ENCODE measurements at regions not wholly inside any gene's neighbourhood (a gene's known extent, or its start where the extent isn't known, plus 50 kb on each side); places are given as distances from the start of the nearest gene placed in this dataset.
"Not testable (repeated sequence)": the region's sequence is repeated elsewhere in the genome, so short reads cannot be mapped to it uniquely, and the experiment has no call there.

DNA sequence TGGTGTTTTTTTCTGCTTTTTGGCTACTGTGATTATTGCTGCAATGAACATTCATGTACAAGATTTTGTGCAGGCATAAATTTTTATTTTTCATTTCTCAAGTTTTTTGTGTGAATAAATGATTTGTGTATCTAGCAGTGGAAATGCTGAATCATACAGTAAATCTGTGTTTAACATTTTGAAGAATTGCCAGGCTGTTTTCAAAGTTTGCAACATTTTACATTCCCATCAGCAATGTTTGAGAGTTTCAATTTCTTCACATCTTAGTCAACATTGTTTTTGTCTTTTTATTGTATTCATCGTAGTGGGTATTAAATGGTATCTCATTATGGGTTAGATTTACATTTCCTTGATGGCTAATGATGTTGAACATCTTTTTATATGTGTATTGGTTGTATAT lies 98.8 kb upstream of the RBMS1 start:
- no peaks in the 10 kb centered on the region for H3K36me3 ChIP-seq (ENCODE audit: control insufficient read depth, insufficient read depth, low read length)
- no peaks in the 10 kb centered on the region for H3K27me3 ChIP-seq (ENCODE audit: control insufficient read depth, insufficient read depth, low read length)
- H3K9me3 ChIP-seq (ENCODE audit: control insufficient read depth, low read length): no peaks in the 10 kb centered on the region
- no peak overlapping the region for H3K4me3 ChIP-seq (ENCODE audit: low read length)
- H3K4me1 ChIP-seq (ENCODE audit: control insufficient read depth, insufficient read depth, low read length): no peaks in the 10 kb centered on the region
- H3K9ac ChIP-seq (ENCODE audit: low read length): no peak overlapping the region

DNA sequence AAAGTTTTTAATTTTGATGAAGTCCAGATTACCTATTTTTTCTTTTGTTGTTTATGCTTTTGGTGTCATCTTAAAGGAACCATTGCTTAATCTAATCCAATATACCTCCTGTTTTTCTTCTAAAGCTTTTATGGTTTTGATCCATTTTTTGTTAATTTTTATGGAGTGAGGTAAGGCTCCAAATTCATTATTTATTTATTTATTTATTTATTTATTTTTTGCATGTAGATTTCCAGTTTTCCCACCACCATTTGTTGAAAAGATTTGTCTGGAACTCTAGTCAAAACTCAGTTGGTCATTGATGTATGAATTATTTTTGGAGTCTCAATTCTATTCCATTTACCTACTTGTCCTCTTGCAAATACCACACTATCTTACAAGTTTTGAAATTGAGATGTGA lies 99.4 kb upstream of the RBMS1 start:
- Histone ChIP-seq H3K36me3 (ENCODE audit: control insufficient read depth, insufficient read depth, low read length) (no peaks in the 10 kb centered on the region), H3K4me1 (ENCODE audit: control insufficient read depth, insufficient read depth, low read length) (no peaks in the 10 kb centered on the region), H3K27me3 (ENCODE audit: control insufficient read depth, insufficient read depth, low read length) (no peaks in the 10 kb centered on the region), H3K4me3 (ENCODE audit: low read length) (no peak overlapping the region), H3K9ac (ENCODE audit: low read length) (no peak overlapping the region), H3K9me3 (ENCODE audit: control insufficient read depth, low read length) (no peaks in the 10 kb centered on the region)

DNA sequence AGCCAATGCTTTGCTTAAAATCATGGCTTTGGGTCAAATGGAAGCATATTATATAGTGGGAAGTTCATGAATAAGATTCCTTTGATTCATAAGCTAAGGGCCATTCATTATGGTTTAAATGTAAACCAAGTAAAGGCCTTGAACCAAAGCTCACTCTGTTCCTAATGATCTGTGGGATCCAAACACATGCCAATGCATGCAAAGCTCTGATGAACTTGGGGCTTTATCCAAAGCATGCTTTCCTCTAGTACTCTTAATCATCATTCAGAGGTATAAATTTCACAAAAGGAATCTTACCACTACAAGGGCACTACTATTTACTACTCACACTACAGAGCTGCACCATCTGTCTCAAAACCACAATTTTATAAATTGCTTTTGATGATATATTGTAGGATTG lies 102.8 kb upstream of the RBMS1 start:
- Histone ChIP-seq H3K9ac (ENCODE audit: low read length) (no peak overlapping the region), H3K4me1 (ENCODE audit: control insufficient read depth, insufficient read depth, low read length) (peaks cover 8% of the 10 kb centered on the region), H3K36me3 (ENCODE audit: control insufficient read depth, insufficient read depth, low read length) (no peaks in the 10 kb centered on the region), H3K4me3 (ENCODE audit: low read length) (no peak overlapping the region), H3K27me3 (ENCODE audit: control insufficient read depth, insufficient read depth, low read length) (no peaks in the 10 kb centered on the region), H3K9me3 (ENCODE audit: control insufficient read depth, low read length) (no peaks in the 10 kb centered on the region)

DNA sequence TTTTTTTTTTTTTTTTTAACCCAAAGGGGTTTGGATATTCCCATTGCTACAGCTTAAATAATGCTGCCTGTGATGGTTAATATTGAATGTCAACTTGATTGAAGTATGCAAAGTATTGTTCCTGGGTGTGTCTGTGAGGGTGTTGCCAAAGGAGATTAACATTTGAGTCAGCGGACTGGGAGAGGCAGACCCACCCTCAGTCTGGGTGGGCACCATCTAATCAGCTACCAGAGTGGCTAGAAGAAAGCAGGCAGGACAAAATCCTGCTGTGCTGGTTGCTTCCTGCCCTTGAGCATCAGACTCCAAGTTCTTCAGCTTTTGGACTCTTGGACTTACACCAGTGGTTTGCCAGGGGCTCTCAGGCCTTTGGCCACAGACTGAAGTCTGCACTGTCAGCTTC lies 106.8 kb upstream of the RBMS1 start:
- H3K9me3 ChIP-seq (ENCODE audit: control insufficient read depth, low read length); H3K4me3 ChIP-seq (ENCODE audit: low read length); H3K4me1 ChIP-seq (ENCODE audit: control insufficient read depth, insufficient read depth, low read length); H3K9ac ChIP-seq (ENCODE audit: low read length); H3K27me3 ChIP-seq (ENCODE audit: control insufficient read depth, insufficient read depth, low read length); H3K36me3 ChIP-seq (ENCODE audit: control insufficient read depth, insufficient read depth, low read length): not testable (repeated sequence)

DNA sequence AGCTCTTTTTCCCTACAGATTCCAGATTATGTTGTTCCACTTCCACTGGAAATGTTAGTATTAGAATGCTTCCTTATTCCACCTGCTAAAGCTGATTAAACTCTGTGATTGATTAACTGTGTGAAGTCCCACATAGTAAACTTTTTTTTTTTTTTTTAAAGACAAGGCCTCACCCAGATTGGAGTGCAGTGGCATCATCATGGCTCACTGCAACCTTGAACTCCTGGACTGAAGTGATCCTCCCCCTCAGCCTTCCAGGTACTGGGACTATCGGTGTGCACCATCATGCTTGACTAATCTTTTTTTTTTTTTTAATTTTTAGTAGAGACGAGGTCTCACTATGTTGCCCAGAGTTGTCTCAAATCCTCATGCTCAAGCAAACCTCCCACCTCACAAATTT lies 108.5 kb upstream of the RBMS1 start:
- Histone ChIP-seq H3K27me3 (ENCODE audit: control insufficient read depth, insufficient read depth, low read length) (no peaks in the 10 kb centered on the region), H3K9me3 (ENCODE audit: control insufficient read depth, low read length) (no peaks in the 10 kb centered on the region), H3K9ac (ENCODE audit: low read length) (no peak overlapping the region), H3K4me1 (ENCODE audit: control insufficient read depth, insufficient read depth, low read length) (peaks cover 8% of the 10 kb centered on the region), H3K4me3 (ENCODE audit: low read length) (no peak overlapping the region), H3K36me3 (ENCODE audit: control insufficient read depth, insufficient read depth, low read length) (no peaks in the 10 kb centered on the region)

DNA sequence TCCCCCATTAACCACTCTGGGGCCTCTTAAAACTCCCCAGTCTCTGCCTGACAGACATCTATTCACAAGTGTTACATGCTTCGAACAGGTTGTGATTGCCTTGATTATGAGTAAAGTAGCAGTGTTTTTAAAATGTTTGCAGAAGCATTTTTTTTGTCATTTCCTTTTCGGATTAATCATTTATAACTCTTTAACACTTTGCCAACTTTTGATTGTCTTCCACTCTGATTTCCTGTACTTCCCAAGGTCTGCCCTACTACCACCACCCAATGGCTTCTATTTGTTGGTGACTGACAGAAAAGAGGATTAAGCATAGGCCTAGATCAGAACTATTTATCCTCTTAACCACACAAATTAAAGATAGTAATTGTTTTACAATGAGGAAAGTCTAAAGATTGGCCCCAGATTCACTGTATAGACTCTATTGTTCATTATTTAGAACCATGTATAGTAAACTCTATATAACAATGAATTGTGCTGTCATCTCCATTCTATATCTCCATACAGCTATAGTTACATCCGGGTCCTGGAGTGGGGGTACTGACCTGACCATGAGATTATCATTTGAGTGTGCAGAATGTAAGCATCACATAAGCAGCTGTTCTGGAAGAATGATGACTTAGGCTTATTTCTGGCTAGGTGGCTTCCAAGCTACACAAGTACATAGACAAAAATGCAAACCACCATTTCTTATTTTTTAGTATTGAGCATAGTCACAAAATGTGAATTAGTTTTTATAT lies 110.3 kb upstream of the RBMS1 start:
- Histone ChIP-seq H3K27me3 (ENCODE audit: control insufficient read depth, insufficient read depth, low read length) (no peaks in the 10 kb centered on the region), H3K9ac (ENCODE audit: low read length) (no peak overlapping the region), H3K36me3 (ENCODE audit: control insufficient read depth, insufficient read depth, low read length) (no peaks in the 10 kb centered on the region), H3K4me3 (ENCODE audit: low read length) (no peak overlapping the region), H3K9me3 (ENCODE audit: control insufficient read depth, low read length) (no peaks in the 10 kb centered on the region), H3K4me1 (ENCODE audit: control insufficient read depth, insufficient read depth, low read length) (peaks cover 8% of the 10 kb centered on the region)

DNA sequence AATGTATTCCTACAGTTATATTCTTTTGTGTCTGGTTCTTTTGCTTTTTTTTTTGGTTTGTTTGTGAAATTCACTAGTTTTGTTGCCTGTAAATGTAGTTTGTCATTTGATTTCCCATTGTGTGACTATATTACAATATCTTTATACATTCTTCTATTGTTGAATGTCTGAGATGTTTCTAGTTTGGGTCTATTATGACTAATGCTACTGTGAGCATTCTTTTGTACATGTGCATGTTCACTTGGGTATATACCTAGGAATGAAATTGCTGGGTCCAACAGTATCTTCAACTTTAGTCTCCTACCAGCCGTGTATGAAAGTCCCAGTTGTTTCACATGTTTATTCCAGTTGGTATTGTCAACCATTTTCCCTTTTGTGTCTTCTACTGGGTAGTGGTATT lies 112.7 kb upstream of the RBMS1 start:
- no peak overlapping the region for H3K4me3 ChIP-seq (ENCODE audit: low read length)
- no peaks in the 10 kb centered on the region for H3K9me3 ChIP-seq (ENCODE audit: control insufficient read depth, low read length)
- no peak overlapping the region for H3K9ac ChIP-seq (ENCODE audit: low read length)
- H3K4me1 ChIP-seq (ENCODE audit: control insufficient read depth, insufficient read depth, low read length): no peaks in the 10 kb centered on the region
- no peaks in the 10 kb centered on the region for H3K27me3 ChIP-seq (ENCODE audit: control insufficient read depth, insufficient read depth, low read length)
- H3K36me3 ChIP-seq (ENCODE audit: control insufficient read depth, insufficient read depth, low read length): no peaks in the 10 kb centered on the region

DNA sequence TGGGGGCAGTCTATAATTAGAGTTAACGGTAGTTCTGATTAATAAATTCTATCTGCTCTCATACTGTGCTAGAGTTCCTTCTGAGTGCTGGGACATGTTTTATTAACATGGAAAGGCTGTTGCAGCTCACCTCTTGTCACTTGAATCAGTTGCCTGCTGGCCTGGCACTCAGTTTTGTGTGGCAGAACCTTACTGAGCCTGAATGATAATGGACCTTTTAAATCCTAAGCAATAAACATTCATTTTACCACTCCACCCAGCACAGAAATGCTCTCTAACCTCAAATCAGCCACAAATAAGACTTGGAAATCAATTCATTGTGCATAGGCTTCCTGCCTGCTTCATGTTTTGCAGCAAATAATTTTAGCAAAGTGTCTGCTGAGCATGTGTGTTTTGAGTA lies 115.0 kb upstream of the RBMS1 start:
- H3K4me3 ChIP-seq (ENCODE audit: low read length): no peak overlapping the region
- no peaks in the 10 kb centered on the region for H3K9me3 ChIP-seq (ENCODE audit: control insufficient read depth, low read length)
- no peaks in the 10 kb centered on the region for H3K4me1 ChIP-seq (ENCODE audit: control insufficient read depth, insufficient read depth, low read length)
- no peaks in the 10 kb centered on the region for H3K27me3 ChIP-seq (ENCODE audit: control insufficient read depth, insufficient read depth, low read length)
- H3K36me3 ChIP-seq (ENCODE audit: control insufficient read depth, insufficient read depth, low read length): no peaks in the 10 kb centered on the region
- H3K9ac ChIP-seq (ENCODE audit: low read length): no peak overlapping the region

DNA sequence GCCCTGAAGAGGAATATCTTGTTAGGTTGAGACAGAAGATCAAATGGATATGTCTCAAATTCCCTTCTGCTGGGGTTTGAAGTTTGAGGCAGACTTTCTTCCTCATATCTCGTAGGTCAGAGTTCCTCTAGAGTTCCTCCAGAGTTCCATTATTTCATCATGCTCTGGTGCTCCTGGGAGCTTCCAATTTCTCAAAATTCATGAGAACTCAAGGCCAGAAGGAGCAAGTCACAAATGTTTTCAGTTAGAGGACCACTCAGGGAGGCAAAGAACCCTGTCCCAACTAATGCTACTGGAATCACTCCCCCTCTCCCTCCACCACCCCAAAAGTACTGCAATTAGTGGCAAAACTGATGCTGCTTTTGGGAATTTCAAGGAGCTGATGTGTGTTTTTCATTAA lies 115.7 kb upstream of the RBMS1 start:
- no peaks in the 10 kb centered on the region for H3K36me3 ChIP-seq (ENCODE audit: control insufficient read depth, insufficient read depth, low read length)
- no peaks in the 10 kb centered on the region for H3K4me1 ChIP-seq (ENCODE audit: control insufficient read depth, insufficient read depth, low read length)
- H3K9ac ChIP-seq (ENCODE audit: low read length): no peak overlapping the region
- no peaks in the 10 kb centered on the region for H3K27me3 ChIP-seq (ENCODE audit: control insufficient read depth, insufficient read depth, low read length)
- H3K4me3 ChIP-seq (ENCODE audit: low read length): no peak overlapping the region
- H3K9me3 ChIP-seq (ENCODE audit: control insufficient read depth, low read length): no peaks in the 10 kb centered on the region

DNA sequence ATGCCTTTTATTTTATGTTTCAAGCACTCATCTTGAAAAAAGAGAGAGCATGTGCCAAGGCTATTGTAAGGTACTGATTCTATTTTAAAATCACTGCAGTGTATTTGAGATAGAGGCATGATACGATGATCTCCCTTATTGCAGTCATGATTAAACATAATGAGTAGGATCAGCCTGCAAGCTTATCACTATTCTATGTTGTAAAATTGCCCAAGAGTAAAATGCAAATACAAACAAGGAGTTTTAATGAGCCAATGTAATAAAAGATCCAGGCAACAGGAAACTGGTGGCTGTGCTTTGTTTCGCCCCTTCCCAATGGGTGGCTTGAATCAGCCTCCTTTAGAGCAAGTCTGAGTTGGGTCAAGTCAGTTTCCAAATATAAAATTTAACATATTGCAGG lies 116.4 kb upstream of the RBMS1 start:
- Histone ChIP-seq H3K4me3 (ENCODE audit: low read length) (no peak overlapping the region), H3K27me3 (ENCODE audit: control insufficient read depth, insufficient read depth, low read length) (no peaks in the 10 kb centered on the region), H3K36me3 (ENCODE audit: control insufficient read depth, insufficient read depth, low read length) (no peaks in the 10 kb centered on the region), H3K4me1 (ENCODE audit: control insufficient read depth, insufficient read depth, low read length) (no peaks in the 10 kb centered on the region), H3K9ac (ENCODE audit: low read length) (no peak overlapping the region), H3K9me3 (ENCODE audit: control insufficient read depth, low read length) (no peaks in the 10 kb centered on the region)

DNA sequence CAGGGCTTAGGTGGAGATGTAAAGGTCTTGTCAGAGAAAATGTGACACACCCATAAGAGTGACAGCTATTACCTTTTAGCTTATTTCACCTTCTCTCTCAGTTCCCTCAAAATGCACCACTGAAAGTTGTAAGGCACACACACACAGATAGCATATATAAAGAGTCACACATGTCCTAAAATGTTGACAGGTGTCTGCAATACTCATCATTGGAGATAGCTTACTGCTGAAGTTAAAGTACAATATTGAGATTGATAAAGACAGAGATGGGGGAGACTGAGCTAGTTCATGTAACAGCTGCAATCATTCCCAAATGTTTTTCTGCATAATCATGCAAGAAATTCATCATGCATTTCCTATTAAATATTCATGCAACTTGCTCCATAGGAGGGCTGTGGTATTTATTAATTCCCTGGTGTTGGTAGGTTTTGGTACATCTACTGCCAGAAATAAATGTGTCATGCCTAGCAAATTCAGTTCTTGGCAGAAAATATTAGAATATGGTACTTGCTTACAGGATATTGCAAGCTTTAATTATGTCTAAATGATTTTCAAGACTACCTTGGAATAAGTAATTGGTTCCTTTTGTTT lies 118.8 kb upstream of the RBMS1 start:
- no peaks in the 10 kb centered on the region for H3K27me3 ChIP-seq (ENCODE audit: control insufficient read depth, insufficient read depth, low read length)
- H3K36me3 ChIP-seq (ENCODE audit: control insufficient read depth, insufficient read depth, low read length): no peaks in the 10 kb centered on the region
- no peaks in the 10 kb centered on the region for H3K9me3 ChIP-seq (ENCODE audit: control insufficient read depth, low read length)
- no peaks in the 10 kb centered on the region for H3K4me1 ChIP-seq (ENCODE audit: control insufficient read depth, insufficient read depth, low read length)
- H3K4me3 ChIP-seq (ENCODE audit: low read length): no peak overlapping the region
- H3K9ac ChIP-seq (ENCODE audit: low read length): no peak overlapping the region

DNA sequence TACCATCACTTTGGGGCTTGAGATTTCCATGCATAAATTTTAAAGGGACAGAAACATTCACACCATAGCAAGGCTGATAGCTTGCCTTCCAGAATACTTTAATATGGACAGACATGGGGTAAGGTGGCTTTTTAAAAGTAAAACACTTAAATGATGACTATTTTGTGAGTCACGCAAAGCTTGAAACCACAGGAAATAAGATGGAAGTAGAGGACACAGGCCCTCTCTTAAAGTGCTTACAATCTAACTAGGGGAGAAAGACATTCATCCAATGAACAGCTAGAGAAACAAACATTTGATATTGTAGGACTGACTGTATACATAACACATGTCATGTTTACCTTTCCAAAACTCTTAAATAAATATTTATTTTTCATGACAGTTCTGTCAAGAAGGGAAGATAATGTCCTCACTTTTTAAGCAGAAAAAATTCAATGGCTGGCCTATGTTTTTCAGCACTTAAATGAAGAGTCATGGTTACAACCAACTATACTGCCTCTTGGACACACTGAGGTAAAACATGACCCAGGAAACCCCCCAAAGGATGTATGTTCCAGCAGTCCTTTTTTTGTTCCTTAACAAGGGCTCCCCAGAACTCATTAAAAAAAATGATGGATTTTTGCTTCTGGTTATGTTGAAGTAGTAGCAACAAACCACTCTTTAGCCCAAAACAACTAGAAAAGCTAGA lies 120.0 kb upstream of the RBMS1 start:
- no peaks in the 10 kb centered on the region for H3K27me3 ChIP-seq (ENCODE audit: control insufficient read depth, insufficient read depth, low read length)
- no peak overlapping the region for H3K4me3 ChIP-seq (ENCODE audit: low read length)

More for the DNA sequence above, 120.0 kb upstream of the RBMS1 start:
- Histone ChIP-seq H3K4me1 (ENCODE audit: control insufficient read depth, insufficient read depth, low read length) (no peaks in the 10 kb centered on the region), H3K9ac (ENCODE audit: low read length) (no peak overlapping the region), H3K36me3 (ENCODE audit: control insufficient read depth, insufficient read depth, low read length) (no peaks in the 10 kb centered on the region), H3K9me3 (ENCODE audit: control insufficient read depth, low read length) (no peaks in the 10 kb centered on the region)
